HepG2 (cell line): ENCODE measurements at regions not wholly inside any gene's neighbourhood (a gene's known extent, or its start where the extent isn't known, plus 50 kb on each side); places are given as distances from the start of the nearest gene placed in this dataset.

Source experiments
- ATAC-seq: fragments of 200-7000 bp; cut with Tn5 transposase; 3 replicates; pipeline ENCODE4 v1.9.1; 2020; ENCODE audit warnings: mild to moderate bottlenecking, moderate library complexity
- BruUV-seq: library from RNA; stranded (reverse); fragments of 400-500 nt; replicated peaks from 2 replicates; lab custom pipeline; 2021; lab: Mats Ljungman, UMichigan
- CTCF ChIA-PET: fragments of 300-600 bp; formaldehyde crosslinking; extraction: SDS; loops from one replicate; lab custom pipeline; 2021; ENCODE audit warnings: low total read pairs, inconsistent platforms, low intra/inter-chr PET ratio; lab: Yijun Ruan, JAX
- POLR2A ChIA-PET: fragments of 350-600 bp; sonication (Branson Sonifier 250); formaldehyde crosslinking; loops from one replicate; lab custom pipeline; 2020; ENCODE audit warnings: antibody characterized with exemption, inconsistent platforms; lab: Yijun Ruan, JAX
- DNase-seq: peaks from one replicate; pipeline ENCODE4 v3.0.0-alpha.2; 2015; ENCODE audit warnings: low spot score
- FAIRE-seq: peaks from 3 replicates; lab custom pipeline; 2011; peaks lifted over from hg19 to GRCh38; lab: Jason Lieb, UNC
- H2AFZ ChIP-seq: one replicate; pipeline ENCODE4 v1.6.1; 2011; ENCODE audit warnings: low read length, inconsistent platforms
- H3K27ac ChIP-seq: fragments of 300-600 bp; 3 replicates; pipeline ENCODE4 v1.8.0; 2011; ENCODE audit warnings: mixed run types, mild to moderate bottlenecking, mixed read lengths, low read length, inconsistent platforms; ENCODE audit not compliant: insufficient read depth; ENCODE audit errors: extremely low read length
- H3K27me3 ChIP-seq, 2 experiments: fragments of 200-600 bp in 1 of 2; 2 replicates in 1 of 2; 3 replicates in 1 of 2; pipeline versions ENCODE4 v1.6.0 to v1.8.0; 2011; ENCODE audit warnings: low read length in 2 of 2, mild to moderate bottlenecking in 2 of 2, moderate library complexity in 2 of 2, inconsistent platforms in 1 of 2; ENCODE audit not compliant: insufficient read depth in 2 of 2, control insufficient read depth in 1 of 2
- H3K36me3 ChIP-seq, 2 experiments: fragments of 200-600 bp in 1 of 2; replicated peaks in 1 of 2; 2 replicates in 1 of 2; 3 replicates in 1 of 2; pipeline versions ENCODE4 v1.5.1 to v1.8.0; 2011; ENCODE audit warnings: low read length in 2 of 2, inconsistent platforms in 1 of 2; ENCODE audit not compliant: insufficient read depth in 2 of 2, control insufficient read depth in 1 of 2
- H3K4me1 ChIP-seq: 2 replicates; pipeline ENCODE4 v1.5.1; 2012; ENCODE audit warnings: low read length, inconsistent platforms; ENCODE audit not compliant: insufficient read depth
- H3K4me2 ChIP-seq: 2 replicates; pipeline ENCODE4 v1.6.0; 2011; ENCODE audit warnings: low read depth, low read length, inconsistent platforms
- H3K4me3 ChIP-seq, 3 experiments: fragments of 200-600 bp in 1 of 3; sonication (generic), shearing (Covaris generic) in 1 of 3; replicated peaks in 1 of 3; 2 replicates each; pipeline ENCODE4 v1.5.1; 2011 to 2016; ENCODE audit warnings: low read length in 3 of 3, inconsistent platforms in 2 of 3, low read depth in 2 of 3, mild to moderate bottlenecking in 2 of 3, control low read depth in 1 of 3, mixed read lengths in 1 of 3; ENCODE audit not compliant: insufficient read depth in 1 of 3
- H3K79me2 ChIP-seq: one replicate; pipeline ENCODE4 v1.6.1; 2011; ENCODE audit warnings: low read length, inconsistent platforms; ENCODE audit not compliant: insufficient read depth
- H3K9ac ChIP-seq: 2 replicates; pipeline ENCODE4 v1.6.0; 2011; ENCODE audit warnings: mild to moderate bottlenecking, low read depth, low read length, inconsistent platforms; ENCODE audit not compliant: insufficient read depth
- H3K9me3 ChIP-seq: 2 replicates; pipeline ENCODE4 v1.5.1; 2012; ENCODE audit warnings: mild to moderate bottlenecking, low read length
- H4K20me1 ChIP-seq: 2 replicates; pipeline ENCODE4 v1.6.0; 2011; ENCODE audit warnings: inconsistent platforms, mild to moderate bottlenecking, low read length, moderate library complexity; ENCODE audit not compliant: insufficient read depth
- ARNT ChIP-seq: fragments of 450-650 bp; IDR thresholded peaks from 2 replicates; pipeline ENCODE4 v1.6.1; 2017
- FOSL1 ChIP-seq: sonication (generic); formaldehyde crosslinking; IDR thresholded peaks from 2 replicates; pipeline ENCODE4 v1.9.0; 2021; ENCODE audit warnings: missing genetic modification reagents, borderline replicate concordance
- HES4 ChIP-seq: sonication (generic); formaldehyde crosslinking; IDR thresholded peaks from 2 replicates; pipeline ENCODE4 v1.9.0; 2021; ENCODE audit warnings: mild to moderate bottlenecking, missing genetic modification reagents, borderline replicate concordance
- ISX ChIP-seq: sonication (generic); formaldehyde crosslinking; conservative IDR thresholded peaks from 2 replicates; pipeline ENCODE4 v1.5.0; 2020; ENCODE audit warnings: missing genetic modification reagents
- MLX ChIP-seq: IDR thresholded peaks from 2 replicates; pipeline ENCODE4 v1.6.1; 2016
- SKIL ChIP-seq: sonication (generic); formaldehyde crosslinking; IDR thresholded peaks from 2 replicates; pipeline ENCODE4 v1.8.0; 2022; ENCODE audit warnings: missing genetic modification reagents, mild to moderate bottlenecking, moderate library complexity, borderline replicate concordance
- THAP11 ChIP-seq: IDR thresholded peaks from 2 replicates; pipeline ENCODE4 v1.6.1; 2016; ENCODE audit warnings: missing biosample characterization, missing genetic modification reagents
- ZBTB1 ChIP-seq: sonication (generic); formaldehyde crosslinking; IDR thresholded peaks from 2 replicates; pipeline ENCODE4 v1.4.0; 2020; ENCODE audit warnings: missing genetic modification reagents, borderline replicate concordance
- ZBTB3 ChIP-seq: sonication (generic); formaldehyde crosslinking; IDR thresholded peaks from 2 replicates; pipeline ENCODE4 v1.4.0; 2020; ENCODE audit warnings: low read depth, mild to moderate bottlenecking, moderate library complexity, missing genetic modification reagents, borderline replicate concordance
- ZFP36L1 ChIP-seq: sonication (generic); formaldehyde crosslinking; IDR thresholded peaks from 2 replicates; pipeline ENCODE4 v1.8.0; 2022; ENCODE audit warnings: mild to moderate bottlenecking, missing genetic modification reagents, moderate library complexity
- ZFP91 ChIP-seq: sonication (generic); formaldehyde crosslinking; IDR thresholded peaks from 2 replicates; pipeline ENCODE4 v1.9.0; 2022; ENCODE audit warnings: missing genetic modification reagents, mild to moderate bottlenecking, borderline replicate concordance
- ZNF280B ChIP-seq: sonication (generic); formaldehyde crosslinking; IDR thresholded peaks from 2 replicates; pipeline ENCODE4 v1.5.0; 2020; ENCODE audit warnings: missing genetic modification reagents, mild to moderate bottlenecking, borderline replicate concordance
- ZNF431 ChIP-seq: sonication (generic); formaldehyde crosslinking; IDR thresholded peaks from 2 replicates; pipeline ENCODE4 v1.9.0; 2022; ENCODE audit warnings: missing genetic modification reagents, low read depth, mild to moderate bottlenecking, borderline replicate concordance
- ZNF563 ChIP-seq: sonication (generic); formaldehyde crosslinking; IDR thresholded peaks from 2 replicates; pipeline ENCODE4 v1.8.0; 2022; ENCODE audit warnings: mild to moderate bottlenecking, moderate library complexity, missing genetic modification reagents
- ZNF609 ChIP-seq: sonication (generic); formaldehyde crosslinking; IDR thresholded peaks from 2 replicates; pipeline ENCODE4 v1.4.0; 2020; ENCODE audit warnings: mild to moderate bottlenecking, missing genetic modification reagents, borderline replicate concordance
- WGBS: methylation state at CpG from one replicate; pipeline ENCODE4 v1.1.6; 2017; ENCODE audit warnings: low lambda C conversion rate; 5-methylcytosine and 5-hydroxymethylcytosine counted together
- in situ Hi-C: cut with HindIII; loops from 2 replicates; pipeline ENCODE4 v1.10.0; 2017; ENCODE audit warnings: low pct_unique_long_range_greater_than_20kb; ENCODE audit not compliant: extremely low pct_ligation_motif_present
- intact Hi-C: fragments of 100-400 bp; cut with micrococcal nuclease; formaldehyde crosslinking; loops from one replicate; pipeline ENCODE4 v1.10.0; 2022; ENCODE audit not compliant: unreplicated experiment

GRCh38 chr2:59427980-59428379, 1125.5 kb downstream of the BCL11A start:
- Histone ChIP-seq H3K79me2 (no peaks in the 10 kb centered on the region), H3K36me3 (no peaks in the 10 kb centered on the region), H3K27me3 (no peaks in the 10 kb centered on the region), H3K4me2 (no peak overlapping the region), H4K20me1 (no peaks in the 10 kb centered on the region), H3K27ac (no peak overlapping the region), H3K9me3 (peaks cover 26% of the 10 kb centered on the region), H2AFZ (no peak overlapping the region), H3K4me3 (no peak overlapping the region), H3K4me1 (no peaks in the 10 kb centered on the region), H3K9ac (no peak overlapping the region)
- ATAC-seq (no peak), DNase-seq (no peak), FAIRE-seq (no peak)
- WGBS = 7% methylated on average over 1 of the region's 1 CpG
- POLR2A ChIA-PET = no interaction called here
- in situ Hi-C loops (no loop called here), intact Hi-C loops (no loop called here)
- CTCF ChIA-PET = no interaction called here
- BruUV-seq = no TSS peak
- TF ChIP-seq ZNF280B (CRISPR knock-in tag) = no peak
- TF ChIP-seq ZFP91 (CRISPR knock-in tag) = no peak
- TF ChIP-seq ZNF563 (CRISPR knock-in tag) = no peak
- no peak for TF ChIP-seq HES4 (CRISPR knock-in tag)
- TF ChIP-seq ZBTB1 (CRISPR knock-in tag) = no peak
- no peak for TF ChIP-seq ZNF609 (CRISPR knock-in tag)
- TF ChIP-seq ARNT = no peak
- TF ChIP-seq FOSL1 = no peak
- no peak for TF ChIP-seq MLX (CRISPR knock-in tag)
- no peak for TF ChIP-seq ZBTB3 (CRISPR knock-in tag)
- TF ChIP-seq ZNF431 (CRISPR knock-in tag) = no peak
- no peak for TF ChIP-seq SKIL (CRISPR knock-in tag)
- no peak for TF ChIP-seq THAP11 (CRISPR knock-in tag)
- TF ChIP-seq ZFP36L1 (CRISPR knock-in tag) = no peak
- TF ChIP-seq ISX (CRISPR knock-in tag) = no peak
